ENCODE measurements at regions not wholly inside any gene's neighbourhood (a gene's known extent, or its start where the extent isn't known, plus 50 kb on each side); places are given as distances from the start of the nearest gene placed in this dataset.

DNA sequence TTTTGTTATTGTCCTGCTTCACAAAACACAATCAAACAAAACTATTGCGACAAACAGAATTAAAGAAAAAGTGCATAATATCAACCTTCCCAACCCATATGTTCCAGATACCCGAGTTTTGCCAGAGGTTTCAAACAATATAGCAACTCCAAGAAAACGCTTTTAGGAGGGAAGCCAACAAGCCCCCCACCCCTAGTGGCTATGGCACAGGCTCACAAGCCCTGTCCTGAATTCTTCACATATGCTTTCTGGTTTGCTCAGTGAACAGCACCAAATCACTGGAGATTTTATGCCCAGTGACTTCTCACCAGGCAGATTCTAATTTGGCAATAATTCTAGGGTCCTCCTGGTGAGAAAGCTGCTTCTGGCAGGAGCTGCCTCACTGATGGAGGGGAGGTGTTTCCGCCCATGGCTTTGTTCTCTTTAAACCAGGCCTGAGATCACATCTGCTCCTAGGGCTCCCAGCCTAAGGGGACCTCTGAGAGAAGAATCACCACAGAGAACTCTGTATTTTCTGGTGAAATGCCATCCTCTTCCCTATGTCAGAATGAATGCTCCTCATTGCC, 1982.4 kb downstream of the EFNA5 start:
- TF ChIP-seq, protein P1, sequence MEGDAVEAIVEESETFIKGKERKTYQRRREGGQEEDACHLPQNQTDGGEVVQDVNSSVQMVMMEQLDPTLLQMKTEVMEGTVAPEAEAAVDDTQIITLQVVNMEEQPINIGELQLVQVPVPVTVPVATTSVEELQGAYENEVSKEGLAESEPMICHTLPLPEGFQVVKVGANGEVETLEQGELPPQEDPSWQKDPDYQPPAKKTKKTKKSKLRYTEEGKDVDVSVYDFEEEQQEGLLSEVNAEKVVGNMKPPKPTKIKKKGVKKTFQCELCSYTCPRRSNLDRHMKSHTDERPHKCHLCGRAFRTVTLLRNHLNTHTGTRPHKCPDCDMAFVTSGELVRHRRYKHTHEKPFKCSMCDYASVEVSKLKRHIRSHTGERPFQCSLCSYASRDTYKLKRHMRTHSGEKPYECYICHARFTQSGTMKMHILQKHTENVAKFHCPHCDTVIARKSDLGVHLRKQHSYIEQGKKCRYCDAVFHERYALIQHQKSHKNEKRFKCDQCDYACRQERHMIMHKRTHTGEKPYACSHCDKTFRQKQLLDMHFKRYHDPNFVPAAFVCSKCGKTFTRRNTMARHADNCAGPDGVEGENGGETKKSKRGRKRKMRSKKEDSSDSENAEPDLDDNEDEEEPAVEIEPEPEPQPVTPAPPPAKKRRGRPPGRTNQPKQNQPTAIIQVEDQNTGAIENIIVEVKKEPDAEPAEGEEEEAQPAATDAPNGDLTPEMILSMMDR (IDR thresholded peaks at IDR 0.05): no peak
- TF ChIP-seq RAD21 (IDR thresholded peaks at IDR 0.05; ENCODE audit: low read length) (no peak), FOSL2 (IDR thresholded peaks at IDR 0.05; ENCODE audit: borderline replicate concordance, low read depth) (no peak), TAF1 (IDR thresholded peaks at IDR 0.05; ENCODE audit: borderline replicate concordance, low read depth, low read length) (no peak), EP300 (IDR thresholded peaks at IDR 0.05; ENCODE audit: borderline replicate concordance in 1 of 2, low read depth in 1 of 2, low read length in 1 of 2) (no peak), RCOR1 (IDR thresholded peaks at IDR 0.05; ENCODE audit: low read length) (no peak), POLR2AphosphoS5 (IDR thresholded peaks at IDR 0.05; ENCODE audit: low read depth, low read length) (no peak), FOXM1 (IDR thresholded peaks at IDR 0.05; ENCODE audit: low read depth) (no peak), RFX5 (IDR thresholded peaks at IDR 0.05; ENCODE audit: low read length) (no peak), CHD2 (IDR thresholded peaks at IDR 0.05; ENCODE audit: low read length, partially characterized antibody) (no peak), JUND (IDR thresholded peaks at IDR 0.05) (no peak), ELF1 (IDR thresholded peaks at IDR 0.05) (no peak), SIN3A (IDR thresholded peaks at IDR 0.05; ENCODE audit: borderline replicate concordance, low read depth, low read length) (no peak)
- TF ChIP-seq, protein P2, sequence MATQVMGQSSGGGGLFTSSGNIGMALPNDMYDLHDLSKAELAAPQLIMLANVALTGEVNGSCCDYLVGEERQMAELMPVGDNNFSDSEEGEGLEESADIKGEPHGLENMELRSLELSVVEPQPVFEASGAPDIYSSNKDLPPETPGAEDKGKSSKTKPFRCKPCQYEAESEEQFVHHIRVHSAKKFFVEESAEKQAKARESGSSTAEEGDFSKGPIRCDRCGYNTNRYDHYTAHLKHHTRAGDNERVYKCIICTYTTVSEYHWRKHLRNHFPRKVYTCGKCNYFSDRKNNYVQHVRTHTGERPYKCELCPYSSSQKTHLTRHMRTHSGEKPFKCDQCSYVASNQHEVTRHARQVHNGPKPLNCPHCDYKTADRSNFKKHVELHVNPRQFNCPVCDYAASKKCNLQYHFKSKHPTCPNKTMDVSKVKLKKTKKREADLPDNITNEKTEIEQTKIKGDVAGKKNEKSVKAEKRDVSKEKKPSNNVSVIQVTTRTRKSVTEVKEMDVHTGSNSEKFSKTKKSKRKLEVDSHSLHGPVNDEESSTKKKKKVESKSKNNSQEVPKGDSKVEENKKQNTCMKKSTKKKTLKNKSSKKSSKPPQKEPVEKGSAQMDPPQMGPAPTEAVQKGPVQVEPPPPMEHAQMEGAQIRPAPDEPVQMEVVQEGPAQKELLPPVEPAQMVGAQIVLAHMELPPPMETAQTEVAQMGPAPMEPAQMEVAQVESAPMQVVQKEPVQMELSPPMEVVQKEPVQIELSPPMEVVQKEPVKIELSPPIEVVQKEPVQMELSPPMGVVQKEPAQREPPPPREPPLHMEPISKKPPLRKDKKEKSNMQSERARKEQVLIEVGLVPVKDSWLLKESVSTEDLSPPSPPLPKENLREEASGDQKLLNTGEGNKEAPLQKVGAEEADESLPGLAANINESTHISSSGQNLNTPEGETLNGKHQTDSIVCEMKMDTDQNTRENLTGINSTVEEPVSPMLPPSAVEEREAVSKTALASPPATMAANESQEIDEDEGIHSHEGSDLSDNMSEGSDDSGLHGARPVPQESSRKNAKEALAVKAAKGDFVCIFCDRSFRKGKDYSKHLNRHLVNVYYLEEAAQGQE (IDR thresholded peaks at IDR 0.05; ENCODE audit: low read depth, low read length): no peak
